Spleen (tissue), 11 donors: ENCODE measurements at regions not wholly inside any gene's neighbourhood (a gene's known extent, or its start where the extent isn't known, plus 50 kb on each side); places are given as distances from the start of the nearest gene placed in this dataset.

Source experiments
- DNase-seq: peaks from one replicate; pipeline ENCODE4 v3.0.0-alpha.2; 2020
- H3K27ac ChIP-seq, 8 donors: fragments of 200-600 bp; sonication (generic) in 7 of 8; 1 replicate in 4 of 8; 2 replicates in 4 of 8; pipeline versions ENCODE4 v1.5.0 to v1.8.0; 2016 to 2021; ENCODE audit warnings: inconsistent platforms in 4 of 8, mild to moderate bottlenecking in 4 of 8, moderate library complexity in 1 of 8
- H3K27me3 ChIP-seq, 7 donors: fragments of 200-600 bp; sonication (generic) in 6 of 7; replicated peaks in 1 of 7; 1 replicate in 4 of 7; 2 replicates in 3 of 7; pipeline versions ENCODE4 v1.5.0 to v1.8.0; 2016 to 2021; ENCODE audit warnings: inconsistent platforms in 3 of 7, mild to moderate bottlenecking in 1 of 7
- H3K36me3 ChIP-seq, 6 donors: fragments of 200-600 bp; sonication (generic) in 5 of 6; 1 replicate in 4 of 6; 2 replicates in 2 of 6; pipeline versions ENCODE4 v1.5.0 to v1.8.0; 2016 to 2021; ENCODE audit warnings: inconsistent platforms in 2 of 6
- H3K4me1 ChIP-seq, 6 donors: fragments of 200-600 bp; sonication (generic) in 5 of 6; 1 replicate in 3 of 6; 2 replicates in 3 of 6; pipeline versions ENCODE4 v1.5.0 to v1.8.0; 2016 to 2021; ENCODE audit warnings: inconsistent platforms in 3 of 6
- H3K4me3 ChIP-seq, 8 donors: fragments of 200-600 bp; sonication (generic) in 7 of 8; 1 replicate in 4 of 8; 2 replicates in 4 of 8; pipeline versions ENCODE4 v1.5.0 to v1.8.0; 2016 to 2021; ENCODE audit warnings: inconsistent platforms in 4 of 8, mild to moderate bottlenecking in 4 of 8, moderate library complexity in 2 of 8
- H3K9me3 ChIP-seq, 8 donors: fragments of 200-600 bp; sonication (generic) in 7 of 8; 1 replicate in 4 of 8; 2 replicates in 4 of 8; pipeline versions ENCODE4 v1.5.0 to v1.8.0; 2016 to 2021; ENCODE audit warnings: inconsistent platforms in 4 of 8
- CTCF ChIP-seq, 11 experiments: fragments of 200-600 bp in 7 of 11; fragments of 450-650 bp in 4 of 11; sonication (generic) in 4 of 11; IDR thresholded peaks in 8 of 11; conservative IDR thresholded peaks in 3 of 11; 1 replicate in 7 of 11; 2 replicates in 4 of 11; pipeline versions ENCODE4 v1.4.0 to v1.8.0; 2016 to 2021; ENCODE audit warnings: antibody characterized with exemption in 11 of 11, inconsistent platforms in 4 of 11, mild to moderate bottlenecking in 1 of 11
- POLR2A ChIP-seq, 3 donors: fragments of 450-650 bp; IDR thresholded peaks; one replicate each; pipeline ENCODE4 v1.5.1; 2017; ENCODE audit warnings: antibody characterized with exemption in 3 of 3, mild to moderate bottlenecking in 1 of 3
- POLR2AphosphoS5 ChIP-seq, 3 donors: sonication (generic); formaldehyde crosslinking; IDR thresholded peaks; one replicate each; pipeline ENCODE4 v1.5.1; 2017; ENCODE audit warnings: antibody characterized with exemption in 3 of 3
- WGBS, 5 donors: extraction: QIAGEN DNeasy Blood & Tissue Kit in 3 of 5; methylation state at CpG; one replicate each; pipeline versions ENCODE4 v1.1.5 to v1.1.7; 2013 to 2018; 5-methylcytosine and 5-hydroxymethylcytosine counted together
- intact Hi-C: fragments of 100-400 bp; cut with DNase I; formaldehyde crosslinking; loops from one replicate; pipeline ENCODE4 v1.15.0; 2023; ENCODE audit warnings: low total_unique reads
- donor health status: healthy with polysubstance abuse.
- donor health status: DM: no; HTN: no; CAD: no; lungs with moderate emphysema.
- donor health status: DM: no; HTN: no; CAD: no.
- donor health status: Bipolar disorder and iron deficiency.
- donor health status: healthy.
- donor health status: DM: no; HTN: no; CAD: no.
- donor health status: DM: yes; HTN: yes; CAD: no.

DNA sequence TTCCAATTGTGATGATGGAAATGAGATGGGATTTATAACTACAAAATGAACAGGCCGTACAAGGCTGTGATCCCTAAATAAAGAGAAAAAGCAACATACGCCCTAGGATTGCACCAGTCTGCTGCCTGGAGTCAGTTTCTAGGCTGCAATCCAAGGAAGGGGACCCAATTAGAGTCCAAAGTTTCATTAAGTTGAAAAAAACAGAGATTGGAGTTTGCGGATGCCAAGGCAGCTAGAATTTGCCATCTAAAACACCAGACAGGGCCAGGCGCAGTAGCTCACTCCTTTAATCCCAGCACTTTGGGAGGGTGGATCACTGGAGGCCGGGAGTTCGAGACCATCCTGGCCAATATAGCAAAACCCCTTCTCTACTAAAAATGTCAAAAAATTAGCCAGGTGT, 661.0 kb downstream of the RPS29 start:
- 92 to 97% (median 92%) methylated on average over 6 of the region's 6 CpGs for WGBS, 5 donors
- H3K4me1 ChIP-seq = no peaks in the 10 kb centered on the region
- intact Hi-C loops = no loop called here
- H3K27me3 ChIP-seq = no peaks in the 10 kb centered on the region
- no peaks in the 10 kb centered on the region for H3K36me3 ChIP-seq
- TF ChIP-seq POLR2AphosphoS5 (IDR thresholded peaks at IDR 0.05) (no peak), CTCF (IDR thresholded peaks at IDR 0.05 in 8 of 11, conservative IDR thresholded peaks at IDR 0.05 in 3 of 11) (no peak), POLR2A (IDR thresholded peaks at IDR 0.05) (no peak)
- no peak overlapping the region for H3K4me3 ChIP-seq
- no peaks in the 10 kb centered on the region for H3K9me3 ChIP-seq
- H3K27ac ChIP-seq = no peak overlapping the region
- no peak for DNase-seq

DNA sequence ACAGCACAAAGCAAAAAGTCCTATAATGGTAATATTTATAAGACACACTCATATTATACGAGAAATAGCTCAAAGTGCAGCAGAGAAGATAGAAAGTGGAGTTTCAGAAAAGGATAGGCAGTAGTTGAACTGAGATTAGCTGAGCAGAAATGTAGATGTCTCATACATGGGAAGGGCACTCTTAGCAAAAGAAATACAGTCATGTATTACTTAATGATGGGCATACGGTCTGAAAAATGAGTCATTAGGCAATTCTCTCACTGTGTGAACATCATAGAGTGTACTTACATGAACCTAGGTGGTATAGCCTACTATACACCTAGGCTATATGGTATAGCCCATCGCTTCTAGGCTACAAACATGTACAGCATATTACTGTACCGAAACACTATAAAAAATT, 671.3 kb downstream of the RPS29 start:
- no peaks in the 10 kb centered on the region for H3K27me3 ChIP-seq
- H3K27ac ChIP-seq = no peak overlapping the region
- H3K4me3 ChIP-seq = no peak overlapping the region
- TF ChIP-seq POLR2A (IDR thresholded peaks at IDR 0.05) (no peak), CTCF (IDR thresholded peaks at IDR 0.05 in 8 of 11, conservative IDR thresholded peaks at IDR 0.05 in 3 of 11) (no peak), POLR2AphosphoS5 (IDR thresholded peaks at IDR 0.05) (no peak)
- WGBS, 5 donors = 75 to 84% (median 78%) methylated on average over 4 of the region's 4 CpGs
- no peaks in the 10 kb centered on the region for H3K36me3 ChIP-seq
- DNase-seq = no peak
- intact Hi-C loops = no loop called here
- H3K4me1 ChIP-seq = no peaks in the 10 kb centered on the region
- H3K9me3 ChIP-seq = peaks cover 0 to 7% (median 0%) of the 10 kb centered on the region in 8 donors

GRCh38 chr14:48914382-48914781, 671.8 kb downstream of the RPS29 start:
- Histone ChIP-seq H3K4me3 (no peak overlapping the region), H3K36me3 (no peaks in the 10 kb centered on the region), H3K9me3 (peaks cover 0 to 7% (median 0%) of the 10 kb centered on the region in 8 donors), H3K27ac (no peak overlapping the region), H3K27me3 (no peaks in the 10 kb centered on the region), H3K4me1 (no peaks in the 10 kb centered on the region)
- WGBS, 5 donors = 46 to 62% (median 58%) methylated on average over 1 of the region's 1 CpG
- TF ChIP-seq POLR2A (IDR thresholded peaks at IDR 0.05) (no peak), POLR2AphosphoS5 (IDR thresholded peaks at IDR 0.05) (no peak), CTCF (IDR thresholded peaks at IDR 0.05 in 8 of 11, conservative IDR thresholded peaks at IDR 0.05 in 3 of 11) (no peak)
- intact Hi-C loops = no loop called here
- no peak for DNase-seq

DNA sequence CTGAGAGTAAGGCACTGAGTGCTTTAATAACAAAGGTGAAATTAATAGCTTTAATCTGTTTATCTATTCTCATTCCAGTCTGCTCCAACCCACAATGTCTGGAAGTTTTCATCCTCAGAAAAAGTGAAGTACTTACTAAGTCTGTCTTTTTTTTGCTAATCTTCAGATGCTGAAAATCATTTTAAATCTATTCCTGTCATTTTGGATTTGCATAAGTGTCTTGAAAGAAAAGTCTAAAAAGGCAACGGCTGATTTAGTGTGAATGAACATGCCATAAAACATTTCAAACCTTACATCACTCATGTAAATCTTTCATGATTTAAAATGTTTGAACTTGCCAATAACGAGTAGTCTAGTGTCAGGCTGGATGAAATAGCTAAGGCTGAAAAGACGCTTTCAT, 685.6 kb downstream of the RPS29 start:
- no peak for DNase-seq
- Histone ChIP-seq H3K4me3 (no peak overlapping the region), H3K4me1 (no peaks in the 10 kb centered on the region), H3K27me3 (no peaks in the 10 kb centered on the region), H3K9me3 (no peaks in the 10 kb centered on the region), H3K36me3 (no peaks in the 10 kb centered on the region), H3K27ac (no peak overlapping the region)
- intact Hi-C loops = no loop called here
- 63 to 75% (median 69%) methylated on average over 3 of the region's 3 CpGs for WGBS, 5 donors
- TF ChIP-seq POLR2AphosphoS5 (IDR thresholded peaks at IDR 0.05) = no peak
- no peak for TF ChIP-seq CTCF (IDR thresholded peaks at IDR 0.05 in 8 of 11, conservative IDR thresholded peaks at IDR 0.05 in 3 of 11)
- no peak for TF ChIP-seq POLR2A (IDR thresholded peaks at IDR 0.05)
